ENCODE measurements at regions not wholly inside any gene's neighbourhood (a gene's known extent, or its start where the extent isn't known, plus 50 kb on each side); places are given as distances from the start of the nearest gene placed in this dataset.
A peak's percentile ranks its signal among the peaks of the same experiment; 100 is the strongest.

DNA sequence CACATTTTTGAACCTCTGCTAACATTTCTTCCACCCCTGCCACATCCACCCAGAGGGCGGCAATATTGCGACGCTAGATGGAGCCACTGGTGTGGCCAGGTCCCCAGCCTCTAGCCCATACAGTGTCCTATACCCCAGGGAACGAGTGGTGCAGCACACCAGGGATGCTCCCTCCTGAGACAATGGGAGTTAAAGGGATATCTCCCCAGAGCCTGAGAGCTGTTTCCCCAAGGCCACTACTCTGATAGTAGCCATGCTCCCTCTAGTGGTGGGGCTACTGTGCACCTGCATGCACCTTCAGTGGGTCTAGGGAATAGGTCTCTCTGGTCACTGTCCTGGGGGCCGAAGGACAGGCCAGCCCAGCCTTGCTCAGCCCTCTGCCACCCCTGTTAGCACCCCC, 336.4 kb upstream of the FSHR start:
- peak; percentile 92 for TF ChIP-seq CTCF (conservative IDR thresholded peaks at IDR 0.05)
- Histone ChIP-seq H3K27ac (ENCODE audit: low read depth, low read length) (no peak overlapping the region), H3K9me3 (ENCODE audit: control insufficient read depth, low read length) (peaks cover 13% of the 10 kb centered on the region), H3K9ac (ENCODE audit: extremely low read depth, low read length, poor library complexity, severe bottlenecking) (no peak overlapping the region), H3K4me3 (ENCODE audit: low read length) (no peak overlapping the region), H3K36me3 (ENCODE audit: control insufficient read depth, insufficient read depth, low read length) (no peaks in the 10 kb centered on the region), H3K4me1 (ENCODE audit: control insufficient read depth, insufficient read depth, low read length) (no peaks in the 10 kb centered on the region), H3K27me3 (ENCODE audit: control insufficient read depth, insufficient read depth, low read length, poor library complexity, severe bottlenecking) (no peaks in the 10 kb centered on the region)
- WGBS, 2 experiments (ENCODE audit: insufficient coverage in 1 of 2, insufficient read length in 1 of 2) = 70% methylated on average over 5 of the region's 5 CpGs; no CpG with 5 or more reads in 1 of the 2 experiments
- Mint-ChIP-seq H3K4me3 (no peak overlapping the region), H3K27me3 (ENCODE audit: insufficient read depth) (no peaks in the 10 kb centered on the region), H3K4me1 (peaks cover 2% of the 10 kb centered on the region), H3K27ac (no peak overlapping the region), H3K36me3 (ENCODE audit: low read depth) (no peaks in the 10 kb centered on the region), H3K9me3 (no peaks in the 10 kb centered on the region)
- DNase-seq = peak; percentile 94

DNA sequence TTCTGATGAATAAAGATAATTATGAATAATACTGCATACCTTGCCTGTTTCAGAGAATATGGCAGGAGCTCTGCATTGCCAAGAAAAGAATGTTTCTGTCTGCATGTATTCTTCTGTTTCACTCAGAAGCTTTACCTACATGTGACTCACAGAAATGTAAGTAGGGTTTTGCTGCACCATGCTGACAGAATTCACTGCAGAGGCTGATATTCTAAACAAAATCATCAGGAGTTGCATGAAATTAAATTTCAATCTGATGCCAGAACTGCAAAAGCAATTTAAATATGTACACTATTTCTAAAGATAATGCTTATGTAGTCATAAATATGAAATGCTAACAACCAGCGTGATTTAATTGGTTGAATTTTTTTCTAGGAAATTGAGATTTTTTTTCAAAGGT, 332.8 kb upstream of the FSHR start:
- no peak for TF ChIP-seq CTCF (conservative IDR thresholded peaks at IDR 0.05)
- H3K4me3 Mint-ChIP-seq = no peak overlapping the region

GRCh38 chr2:49480520-49480919, 326.2 kb upstream of the FSHR start:
- Histone ChIP-seq H3K27me3 (ENCODE audit: control insufficient read depth, insufficient read depth, low read length, poor library complexity, severe bottlenecking) (no peaks in the 10 kb centered on the region), H3K9me3 (ENCODE audit: control insufficient read depth, low read length) (no peaks in the 10 kb centered on the region), H3K36me3 (ENCODE audit: control insufficient read depth, insufficient read depth, low read length) (no peaks in the 10 kb centered on the region), H3K4me3 (ENCODE audit: low read length) (no peak overlapping the region), H3K9ac (ENCODE audit: extremely low read depth, low read length, poor library complexity, severe bottlenecking) (no peak overlapping the region), H3K27ac (ENCODE audit: low read depth, low read length) (no peak overlapping the region), H3K4me1 (ENCODE audit: control insufficient read depth, insufficient read depth, low read length) (no peaks in the 10 kb centered on the region)
- Mint-ChIP-seq H3K9me3 (peaks cover 8% of the 10 kb centered on the region), H3K4me1 (no peaks in the 10 kb centered on the region), H3K27me3 (ENCODE audit: insufficient read depth) (no peaks in the 10 kb centered on the region), H3K27ac (no peak overlapping the region), H3K4me3 (no peak overlapping the region), H3K36me3 (ENCODE audit: low read depth) (no peaks in the 10 kb centered on the region)
- DNase-seq = no peak
- 92% methylated on average over 1 of the region's 1 CpG; no CpG with 5 or more reads in 1 of the 2 experiments for WGBS, 2 experiments (ENCODE audit: insufficient coverage in 1 of 2, insufficient read length in 1 of 2)
- no peak for TF ChIP-seq CTCF (conservative IDR thresholded peaks at IDR 0.05)

More for the DNA sequence above, 332.8 kb upstream of the FSHR start:
- H3K36me3 ChIP-seq (ENCODE audit: control insufficient read depth, insufficient read depth, low read length) = no peaks in the 10 kb centered on the region
- H3K27me3 Mint-ChIP-seq (ENCODE audit: insufficient read depth) = no peaks in the 10 kb centered on the region
- H3K4me3 ChIP-seq (ENCODE audit: low read length) = no peak overlapping the region
- H3K9me3 Mint-ChIP-seq = peaks cover 4% of the 10 kb centered on the region
- H3K27ac ChIP-seq (ENCODE audit: low read depth, low read length) = no peak overlapping the region
- H3K9me3 ChIP-seq (ENCODE audit: control insufficient read depth, low read length) = peaks cover 13% of the 10 kb centered on the region
- no peak for DNase-seq
- no peaks in the 10 kb centered on the region for H3K4me1 ChIP-seq (ENCODE audit: control insufficient read depth, insufficient read depth, low read length)
- H3K4me1 Mint-ChIP-seq = peaks cover 2% of the 10 kb centered on the region
- no peaks in the 10 kb centered on the region for H3K36me3 Mint-ChIP-seq (ENCODE audit: low read depth)
- no peaks in the 10 kb centered on the region for H3K27me3 ChIP-seq (ENCODE audit: control insufficient read depth, insufficient read depth, low read length, poor library complexity, severe bottlenecking)
- 85 to 100% methylated on average over 1 of the region's 1 CpG for WGBS, 2 experiments (ENCODE audit: insufficient coverage in 1 of 2, insufficient read length in 1 of 2)
- H3K27ac Mint-ChIP-seq = no peak overlapping the region
- no peak overlapping the region for H3K9ac ChIP-seq (ENCODE audit: extremely low read depth, low read length, poor library complexity, severe bottlenecking)
